ENCODE measurements at regions not wholly inside any gene's neighbourhood (a gene's known extent, or its start where the extent isn't known, plus 50 kb on each side); places are given as distances from the start of the nearest gene placed in this dataset.

- DNase-seq, result no peak
Observed at GRCh38 chr13:26456650-26457049, 100.8 kb upstream of the WASF3 start.

GRCh38 chr13:26457212-26457611 lies 100.3 kb upstream of the WASF3 start:
- DNase-seq, result no peak

- DNase-seq, result peak; percentile 50
Observed at GRCh38 chr13:26458196-26458749, 99.2 kb upstream of the WASF3 start.

- DNase-seq, result peak; percentile 62
Observed at GRCh38 chr13:26459276-26460131, 98.0 kb upstream of the WASF3 start.

GRCh38 chr13:26460648-26461047 lies 96.8 kb upstream of the WASF3 start:
- DNase-seq, result peak; percentile 60

GRCh38 chr13:26463296-26463695 lies 94.2 kb upstream of the WASF3 start:
- DNase-seq, result no peak

- no peak for DNase-seq
Observed at GRCh38 chr13:26463848-26464247, 93.6 kb upstream of the WASF3 start.

- no peak for DNase-seq
Observed at GRCh38 chr13:26465514-26465913, 92.0 kb upstream of the WASF3 start.

- DNase-seq, result no peak
Observed at GRCh38 chr13:26465954-26466353, 91.5 kb upstream of the WASF3 start.

GRCh38 chr13:26468265-26468801 lies 89.2 kb upstream of the WASF3 start:
- no peak for DNase-seq

- no peak for DNase-seq
Observed at GRCh38 chr13:26469602-26470001, 87.9 kb upstream of the WASF3 start.

GRCh38 chr13:26471807-26472206 lies 85.7 kb upstream of the WASF3 start:
- DNase-seq, result no peak

GRCh38 chr13:26473571-26474230 lies 83.8 kb upstream of the WASF3 start:
- no peak for DNase-seq

- DNase-seq, result no peak
Observed at GRCh38 chr13:26474286-26474685, 83.2 kb upstream of the WASF3 start.

- no peak for DNase-seq
Observed at GRCh38 chr13:26475176-26476110, 82.0 kb upstream of the WASF3 start.

- peak; percentile 84 for DNase-seq
Observed at GRCh38 chr13:26476111-26476781, 81.2 kb upstream of the WASF3 start.

GRCh38 chr13:26476782-26477142 lies 80.7 kb upstream of the WASF3 start:
- no peak for DNase-seq

GRCh38 chr13:26477681-26478080 lies 79.8 kb upstream of the WASF3 start:
- no peak for DNase-seq

GRCh38 chr13:26480246-26480855 lies 77.1 kb upstream of the WASF3 start:
- no peak for DNase-seq

- peak; percentile 59 for DNase-seq
Observed at GRCh38 chr13:26482451-26483197, 74.9 kb upstream of the WASF3 start.

- DNase-seq, result no peak
Observed at GRCh38 chr13:26483546-26483945, 73.9 kb upstream of the WASF3 start.
